ENCODE measurements at regions not wholly inside any gene's neighbourhood (a gene's known extent, or its start where the extent isn't known, plus 50 kb on each side); places are given as distances from the start of the nearest gene placed in this dataset.

- DNase-seq = no peak
- Histone ChIP-seq H3K4me3 (no peak overlapping the region), H3K36me3 (no peaks in the 10 kb centered on the region), H3K27ac (no peak overlapping the region), H3K4me1 (ENCODE audit: insufficient read depth) (no peaks in the 10 kb centered on the region), H3K27me3 (no peaks in the 10 kb centered on the region), H3K9me3 (no peaks in the 10 kb centered on the region)
- intact Hi-C loops (cut with DNase I) = no loop called here
- no peak for TF ChIP-seq CTCF (IDR thresholded peaks at IDR 0.05)
- TF ChIP-seq EP300 (IDR thresholded peaks at IDR 0.05) = no peak
- no peak for TF ChIP-seq POLR2A (IDR thresholded peaks at IDR 0.05)
- 82 to 90% (median 89%) methylated on average over 7 of the region's 7 CpGs for WGBS, 3 donors
These were observed 1005.7 kb downstream of the UQCRFS1 start for GRCh38 chr19:28207244-28207643.

DNA sequence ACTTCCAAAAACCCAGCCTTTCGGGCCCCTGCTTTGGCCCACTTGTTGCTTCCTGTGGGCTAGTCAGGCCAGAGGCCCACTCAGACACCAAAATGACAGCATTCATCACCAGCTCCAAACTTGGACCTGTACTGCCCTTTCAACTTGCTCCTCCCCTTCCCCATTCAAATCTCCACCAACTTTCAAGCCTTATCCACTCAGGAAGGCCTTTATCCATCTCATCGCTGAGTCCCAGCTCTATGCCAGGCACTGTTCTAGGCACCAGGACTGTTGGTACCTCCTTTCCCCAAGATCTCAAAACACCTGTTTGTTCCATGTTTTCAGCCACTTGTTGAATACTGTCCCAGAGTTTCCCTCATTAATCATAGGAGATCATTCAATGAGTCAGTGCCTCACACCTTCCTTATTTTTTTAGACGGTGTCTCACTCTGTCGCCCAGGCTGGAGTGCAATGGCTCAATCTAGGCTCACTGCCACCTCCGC is 1011.4 kb downstream of the UQCRFS1 start:
- 88 to 91% (median 91%) methylated on average over 5 of the region's 5 CpGs for WGBS, 3 donors
- no peaks in the 10 kb centered on the region for H3K36me3 ChIP-seq
- no peaks in the 10 kb centered on the region for H3K4me1 ChIP-seq (ENCODE audit: insufficient read depth)
- no peak for DNase-seq
- intact Hi-C loops (cut with DNase I) = no loop called here
- H3K4me3 ChIP-seq = no peak overlapping the region
- no peaks in the 10 kb centered on the region for H3K9me3 ChIP-seq
- no peak overlapping the region for H3K27ac ChIP-seq
- no peak for TF ChIP-seq EP300 (IDR thresholded peaks at IDR 0.05)
- TF ChIP-seq POLR2A (IDR thresholded peaks at IDR 0.05) = no peak
- no peak for TF ChIP-seq CTCF (IDR thresholded peaks at IDR 0.05)
- H3K27me3 ChIP-seq = no peaks in the 10 kb centered on the region

DNA sequence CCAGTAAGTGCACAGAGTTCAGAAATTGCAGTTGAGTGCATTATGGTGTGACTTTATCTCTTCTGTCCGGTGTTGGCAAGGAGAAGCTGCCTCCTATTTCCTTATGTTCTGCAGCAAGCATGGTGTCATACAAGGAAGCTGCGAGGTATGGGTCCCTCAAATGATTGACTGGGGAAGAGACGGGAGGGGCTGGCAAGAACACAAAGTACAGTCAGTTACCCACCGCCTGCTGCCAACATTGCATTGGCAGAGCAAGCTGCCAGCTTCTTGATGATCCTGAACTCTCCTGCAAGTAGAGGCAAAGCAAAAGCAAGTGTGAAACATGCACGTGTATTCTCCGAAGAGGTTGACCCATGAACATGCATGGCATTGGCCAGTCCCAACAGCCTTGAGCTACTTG is 1013.6 kb downstream of the UQCRFS1 start:
- no peak overlapping the region for H3K4me3 ChIP-seq
- H3K9me3 ChIP-seq = no peaks in the 10 kb centered on the region
- no peaks in the 10 kb centered on the region for H3K36me3 ChIP-seq
- TF ChIP-seq CTCF (IDR thresholded peaks at IDR 0.05) (no peak), POLR2A (IDR thresholded peaks at IDR 0.05) (no peak)
- no peaks in the 10 kb centered on the region for H3K27me3 ChIP-seq
- intact Hi-C loops (cut with DNase I) = no loop called here
- no peak overlapping the region for H3K27ac ChIP-seq
- 83 to 88% (median 86%) methylated on average over 6 of the region's 6 CpGs for WGBS, 3 donors
- no peaks in the 10 kb centered on the region for H3K4me1 ChIP-seq (ENCODE audit: insufficient read depth)
- DNase-seq = no peak

- Histone ChIP-seq H3K27ac (no peak overlapping the region), H3K4me3 (no peak overlapping the region), H3K4me1 (ENCODE audit: insufficient read depth) (no peaks in the 10 kb centered on the region), H3K27me3 (no peaks in the 10 kb centered on the region), H3K36me3 (no peaks in the 10 kb centered on the region), H3K9me3 (no peaks in the 10 kb centered on the region)
- WGBS, 3 donors = 65 to 72% (median 66%) methylated on average over 7 of the region's 7 CpGs
- intact Hi-C loops (cut with DNase I) = no loop called here
- no peak for TF ChIP-seq CTCF (IDR thresholded peaks at IDR 0.05)
- TF ChIP-seq POLR2A (IDR thresholded peaks at IDR 0.05) = no peak
- TF ChIP-seq EP300 (IDR thresholded peaks at IDR 0.05) = no peak
- no peak for DNase-seq
These were observed 1016.0 kb downstream of the UQCRFS1 start for GRCh38 chr19:28196961-28197360.

DNA sequence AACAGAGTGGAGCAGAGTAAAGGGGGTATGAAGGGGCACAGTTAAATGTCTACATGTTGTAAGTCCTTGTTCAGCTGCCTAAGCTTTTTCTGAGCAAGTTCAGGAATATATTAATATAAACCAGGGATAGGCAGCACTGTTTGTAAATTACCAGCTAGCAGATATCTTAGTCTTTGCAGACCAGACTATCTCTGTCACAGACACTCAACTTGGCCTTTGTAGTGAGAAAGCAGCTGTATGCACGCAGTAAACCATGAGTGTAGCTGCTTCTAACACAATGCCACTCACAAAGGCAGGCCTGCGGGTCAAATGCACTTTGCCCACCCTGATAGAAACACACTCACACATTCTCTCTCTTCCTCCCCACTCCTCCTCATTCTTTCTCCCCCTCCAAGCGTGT is 1016.9 kb downstream of the UQCRFS1 start:
- TF ChIP-seq CTCF (IDR thresholded peaks at IDR 0.05) (no peak), EP300 (IDR thresholded peaks at IDR 0.05) (no peak), POLR2A (IDR thresholded peaks at IDR 0.05) (no peak)
- H3K27me3 ChIP-seq = no peaks in the 10 kb centered on the region
- no peaks in the 10 kb centered on the region for H3K4me1 ChIP-seq (ENCODE audit: insufficient read depth)
- WGBS, 3 donors = 21 to 32% (median 30%) methylated on average over 3 of the region's 3 CpGs
- intact Hi-C loops (cut with DNase I) = no loop called here
- no peaks in the 10 kb centered on the region for H3K36me3 ChIP-seq
- H3K9me3 ChIP-seq = no peaks in the 10 kb centered on the region
- no peak overlapping the region for H3K4me3 ChIP-seq
- DNase-seq = no peak
- no peak overlapping the region for H3K27ac ChIP-seq
